H1 (cell line): ENCODE measurements at regions not wholly inside any gene's neighbourhood (a gene's known extent, or its start where the extent isn't known, plus 50 kb on each side); places are given as distances from the start of the nearest gene placed in this dataset.

Experiments
- CTCF ChIA-PET: fragments of 300-600 bp; sonication (Branson Sonifier 250); formaldehyde crosslinking; loops from one replicate; lab custom pipeline; 2021; ENCODE audit not compliant: partially characterized antibody; lab: Charles Lee
- POLR2A ChIA-PET: fragments of 300-600 bp; sonication (Branson Sonifier 250); formaldehyde crosslinking; loops from one replicate; lab custom pipeline; 2021; ENCODE audit warnings: inconsistent platforms; ENCODE audit not compliant: partially characterized antibody; lab: Charles Lee
- DNase-seq, 2 experiments: peaks; one replicate each; pipeline versions ENCODE4 v3.0.0 to v3.0.0-alpha.2; 2010 to 2022; ENCODE audit warnings: low spot score in 2 of 2, low read depth in 1 of 2, mixed read lengths in 1 of 2
- FAIRE-seq: peaks from 2 replicates; lab custom pipeline; 2011; peaks lifted over from hg19 to GRCh38; lab: Jason Lieb, UNC
- H2AFZ ChIP-seq: 2 replicates; pipeline ENCODE4 v1.8.1; 2012; ENCODE audit warnings: low read length, inconsistent platforms
- H2AK5ac ChIP-seq: 2 replicates; pipeline ENCODE4 v1.6.1; 2013; ENCODE audit warnings: low read depth, low read length
- H2BK120ac ChIP-seq: replicated peaks from 2 replicates; pipeline ENCODE3; 2013; ENCODE audit warnings: low read depth, low read length, inconsistent platforms
- H2BK12ac ChIP-seq: 2 replicates; pipeline ENCODE4 v1.6.1; 2013; ENCODE audit warnings: low read depth, low read length
- H2BK15ac ChIP-seq: 2 replicates; pipeline ENCODE4 v1.6.1; 2013; ENCODE audit warnings: low read length
- H2BK20ac ChIP-seq: 2 replicates; pipeline ENCODE4 v1.6.1; 2013; ENCODE audit warnings: low read length
- H2BK5ac ChIP-seq: 2 replicates; pipeline ENCODE4 v1.6.1; 2013; ENCODE audit warnings: low read depth, low read length
- H3K14ac ChIP-seq: 2 replicates; pipeline ENCODE4 v1.6.1; 2013; ENCODE audit warnings: inconsistent platforms; ENCODE audit not compliant: insufficient read length
- H3K18ac ChIP-seq: 2 replicates; pipeline ENCODE4 v1.6.1; 2013; ENCODE audit warnings: low read length; ENCODE audit errors: extremely low read depth
- H3K23ac ChIP-seq: 2 replicates; pipeline ENCODE4 v1.6.1; 2013; ENCODE audit warnings: inconsistent platforms; ENCODE audit not compliant: insufficient read length
- H3K23me2 ChIP-seq: 2 replicates; pipeline ENCODE4 v1.6.1; 2013; ENCODE audit warnings: low read depth, low read length
- H3K27ac ChIP-seq: 2 replicates; pipeline ENCODE4 v1.6.1; 2011; ENCODE audit warnings: low read depth, low read length, inconsistent platforms
- H3K27me3 ChIP-seq, 4 experiments: replicated peaks in 1 of 4; 1 replicate in 1 of 4; 2 replicates in 3 of 4; pipeline versions ENCODE4 v1.6.1 to v1.8.1; 2011 to 2013; ENCODE audit warnings: low read length in 3 of 4, mild to moderate bottlenecking in 3 of 4, inconsistent platforms in 2 of 4, mixed read lengths in 2 of 4, moderate library complexity in 1 of 4; ENCODE audit not compliant: control insufficient read depth in 3 of 4, insufficient read depth in 3 of 4; ENCODE audit errors: extremely low read depth in 1 of 4
- H3K36me3 ChIP-seq, 4 experiments: 2 replicates each; pipeline versions ENCODE4 v1.6.1 to v1.8.1; 2011 to 2013; ENCODE audit warnings: mild to moderate bottlenecking in 4 of 4, low read length in 3 of 4, moderate library complexity in 2 of 4, control low read depth in 1 of 4, inconsistent platforms in 1 of 4; ENCODE audit not compliant: insufficient read depth in 4 of 4, control insufficient read depth in 2 of 4
- H3K4ac ChIP-seq: replicated peaks from 2 replicates; pipeline ENCODE3; 2013; ENCODE audit warnings: low read length, low read depth, mixed read lengths, inconsistent platforms; ENCODE audit not compliant: insufficient read length
- H3K4me1 ChIP-seq, 4 experiments: replicated peaks in 1 of 4; 1 replicate in 1 of 4; 2 replicates in 3 of 4; pipeline versions ENCODE4 v1.6.1 to v1.8.1; 2011 to 2013; ENCODE audit warnings: low read length in 3 of 4, inconsistent platforms in 2 of 4, mixed read lengths in 1 of 4; ENCODE audit not compliant: insufficient read depth in 4 of 4, control insufficient read depth in 3 of 4
- H3K4me2 ChIP-seq, 2 experiments: 2 replicates each; pipeline versions ENCODE4 v1.6.1 to v1.8.1; 2011 to 2013; ENCODE audit warnings: low read depth in 2 of 2, low read length in 2 of 2, control low read depth in 1 of 2, inconsistent platforms in 1 of 2, mild to moderate bottlenecking in 1 of 2; ENCODE audit not compliant: insufficient read depth in 1 of 2
- H3K4me3 ChIP-seq, 4 experiments: fragments of 200-600, 300-600 bp in 1 of 4; sonication (generic), shearing (Covaris generic), sonication (Bioruptor Twin) in 1 of 4; 2 replicates each; pipeline versions ENCODE4 v1.5.1 to v1.8.1; 2011 to 2016; ENCODE audit warnings: low read length in 4 of 4, low read depth in 3 of 4, control low read depth in 2 of 4, inconsistent platforms in 2 of 4, mild to moderate bottlenecking in 2 of 4, mixed read lengths in 1 of 4, moderate library complexity in 1 of 4; ENCODE audit not compliant: insufficient read depth in 2 of 4; ENCODE audit errors: extremely low read depth in 1 of 4
- H3K56ac ChIP-seq: replicated peaks from 2 replicates; pipeline ENCODE3; 2013; ENCODE audit warnings: low read depth, mild to moderate bottlenecking, mixed read lengths, low read length, inconsistent platforms; ENCODE audit not compliant: insufficient read length
- H3K79me1 ChIP-seq: 2 replicates; pipeline ENCODE4 v1.6.1; 2013; ENCODE audit warnings: low read depth, low read length, control low read depth
- H3K79me2 ChIP-seq, 2 experiments: 2 replicates each; pipeline versions ENCODE4 v1.6.1 to v1.8.1; 2012 to 2013; ENCODE audit warnings: low read length in 2 of 2, mild to moderate bottlenecking in 2 of 2, inconsistent platforms in 1 of 2; ENCODE audit not compliant: insufficient read depth in 2 of 2, control insufficient read depth in 1 of 2
- H3K9ac ChIP-seq, 4 experiments: replicated peaks in 1 of 4; 1 replicate in 1 of 4; 2 replicates in 3 of 4; pipeline versions ENCODE4 v1.6.1 to v1.8.1; 2011 to 2013; ENCODE audit warnings: low read depth in 3 of 4, low read length in 3 of 4, control low read depth in 2 of 4, mild to moderate bottlenecking in 2 of 4, moderate library complexity in 2 of 4, inconsistent platforms in 1 of 4; ENCODE audit errors: extremely low read depth in 1 of 4
- H3K9me3 ChIP-seq, 2 experiments: 2 replicates each; pipeline versions ENCODE4 v1.6.1 to v1.8.1; 2012 to 2013; ENCODE audit warnings: mild to moderate bottlenecking in 2 of 2, moderate library complexity in 2 of 2, control low read depth in 1 of 2, inconsistent platforms in 1 of 2, low read depth in 1 of 2, low read length in 1 of 2, mixed read lengths in 1 of 2; ENCODE audit not compliant: insufficient read depth in 2 of 2
- H4K20me1 ChIP-seq, 2 experiments: replicated peaks in 1 of 2; 2 replicates each; pipeline versions ENCODE3 to v1.8.1; 2011 to 2013; ENCODE audit warnings: inconsistent platforms in 2 of 2, low read length in 2 of 2, mild to moderate bottlenecking in 1 of 2; ENCODE audit not compliant: insufficient read depth in 2 of 2, control insufficient read depth in 1 of 2
- H4K5ac ChIP-seq: 2 replicates; pipeline ENCODE4 v1.6.1; 2013; ENCODE audit warnings: low read length, low read depth, mixed read lengths, inconsistent platforms; ENCODE audit not compliant: insufficient read length
- H4K8ac ChIP-seq: 2 replicates; pipeline ENCODE4 v1.8.0; 2013; ENCODE audit warnings: mild to moderate bottlenecking, moderate library complexity, low read length, inconsistent platforms; ENCODE audit not compliant: insufficient read depth; ENCODE audit errors: extremely low read depth
- H4K91ac ChIP-seq: replicated peaks from 2 replicates; pipeline ENCODE3; 2013; ENCODE audit warnings: low read length, mixed read lengths, inconsistent platforms; ENCODE audit not compliant: insufficient read length
- RAD21 ChIP-seq, 2 experiments: IDR thresholded peaks in 1 of 2; conservative IDR thresholded peaks in 1 of 2; 2 replicates each; pipeline ENCODE4 v1.6.1; 2011; ENCODE audit warnings: low read depth in 2 of 2, low read length in 2 of 2, improper control_type of control experiment in 1 of 2, inconsistent platforms in 1 of 2, mild to moderate bottlenecking in 1 of 2, moderate library complexity in 1 of 2
- TAF1 ChIP-seq: IDR thresholded peaks from 2 replicates; pipeline ENCODE4 v1.6.1; 2011; ENCODE audit warnings: mild to moderate bottlenecking, low read depth, low read length

DNA sequence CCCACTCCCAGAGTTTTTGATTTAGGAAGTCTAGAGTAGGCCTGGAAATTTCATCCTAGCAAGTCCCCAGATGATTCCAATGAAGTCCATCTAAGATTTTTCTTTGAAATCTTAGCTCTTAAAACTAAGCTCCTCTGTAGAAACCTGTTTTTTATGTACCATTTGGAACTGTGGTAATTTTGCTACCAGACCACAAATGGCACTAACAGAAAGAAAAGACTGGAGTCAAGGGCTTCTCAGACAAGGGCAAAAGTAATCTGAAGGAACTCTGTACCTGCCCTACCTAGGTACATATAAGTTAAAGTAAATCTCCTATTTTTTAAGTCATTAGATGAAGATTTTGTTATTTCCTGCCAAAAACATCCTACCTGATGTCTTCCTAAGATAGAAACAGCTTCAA is 155.0 kb upstream of the HTR1E start:
- no peaks in the 10 kb centered on the region for H3K27me3 ChIP-seq
- CTCF ChIA-PET, result interaction anchor here (0.9 to 1.2 kb wide), 3 partner anchors 10 to 156 kb away, joined by 3 to 4 read pairs (median 3); partner anchors contain the start of gene HTR1E

More for the DNA sequence above, 155.0 kb upstream of the HTR1E start:
- Histone ChIP-seq H3K4me1 (no peaks in the 10 kb centered on the region), H3K14ac (no peak overlapping the region), H3K27ac (no peak overlapping the region), H2BK5ac (no peak overlapping the region), H2AK5ac (no peak overlapping the region), H3K79me2 (no peaks in the 10 kb centered on the region), H4K5ac (no peak overlapping the region), H3K4ac (no peak overlapping the region), H4K8ac (no peak overlapping the region), H3K9me3 (no peaks in the 10 kb centered on the region), H2BK20ac (no peak overlapping the region), H3K36me3 (no peaks in the 10 kb centered on the region), H4K91ac (no peak overlapping the region), H3K79me1 (no peaks in the 10 kb centered on the region), H3K9ac (no peak overlapping the region), H3K18ac (no peak overlapping the region), H3K4me3 (no peak overlapping the region), H4K20me1 (no peaks in the 10 kb centered on the region), H3K4me2 (no peak overlapping the region), H2BK12ac (no peak overlapping the region), H3K23ac (no peak overlapping the region), H3K23me2 (no peaks in the 10 kb centered on the region), H3K56ac (no peak overlapping the region), H2BK15ac (no peak overlapping the region), H2AFZ (no peak overlapping the region), H2BK120ac (no peak overlapping the region)
- POLR2A ChIA-PET, result no interaction called here
- DNase-seq (no peak), FAIRE-seq (no peak)
- TF ChIP-seq RAD21 (IDR thresholded peaks at IDR 0.05 in 1 of 2, conservative IDR thresholded peaks at IDR 0.05 in 1 of 2; ENCODE audit: low read depth in 2 of 2, low read length in 2 of 2) (peak in 1 of 2 experiments; percentile 8; a peak in 1 of 4 replicates), TAF1 (no peak)
- TF ChIP-seq, all 59 proteins: peak for 1
